ENCODE measurements at regions not wholly inside any gene's neighbourhood (a gene's known extent, or its start where the extent isn't known, plus 50 kb on each side); places are given as distances from the start of the nearest gene placed in this dataset.

- no peak for ATAC-seq (ENCODE audit: low FRiP score)
- TF ChIP-seq CTCF (IDR thresholded peaks at IDR 0.05), result no peak
These were observed 536.0 kb downstream of the NR2F1-AS1 start for GRCh38 chr5:93044859-93045666.

GRCh38 chr5:93039888-93040287, 541.1 kb downstream of the NR2F1-AS1 start:
- no peak for DNase-seq (ENCODE audit: low spot score)
- TF ChIP-seq CTCF (IDR thresholded peaks at IDR 0.05), result no peak
- ATAC-seq (ENCODE audit: low FRiP score), result no peak

More at GRCh38 chr5:93044859-93045666, 536.0 kb downstream of the NR2F1-AS1 start:
- no peak for DNase-seq (ENCODE audit: low spot score)

GRCh38 chr5:93034621-93035590, 546.1 kb downstream of the NR2F1-AS1 start:
- TF ChIP-seq CTCF (IDR thresholded peaks at IDR 0.05), result no peak
- ATAC-seq (ENCODE audit: low FRiP score) (no peak), DNase-seq (ENCODE audit: low spot score) (no peak)

- DNase-seq (ENCODE audit: low spot score) (no peak), ATAC-seq (ENCODE audit: low FRiP score) (no peak)
- TF ChIP-seq CTCF (IDR thresholded peaks at IDR 0.05), result no peak
These were observed 558.1 kb downstream of the NR2F1-AS1 start for GRCh38 chr5:93022796-93023447.

GRCh38 chr5:93022211-93022610, 558.8 kb downstream of the NR2F1-AS1 start:
- ATAC-seq (ENCODE audit: low FRiP score) (no peak), DNase-seq (ENCODE audit: low spot score) (no peak)
- no peak for TF ChIP-seq CTCF (IDR thresholded peaks at IDR 0.05)

- no peak for ATAC-seq (ENCODE audit: low FRiP score)
- DNase-seq (ENCODE audit: low spot score), result no peak
- no peak for TF ChIP-seq CTCF (IDR thresholded peaks at IDR 0.05)
These were observed 561.1 kb downstream of the NR2F1-AS1 start for GRCh38 chr5:93019896-93020295.
